IPS-20b (cell line): ENCODE measurements at regions not wholly inside any gene's neighbourhood (a gene's known extent, or its start where the extent isn't known, plus 50 kb on each side); places are given as distances from the start of the nearest gene placed in this dataset.

Experiments used
- H3K27ac ChIP-seq: one replicate; pipeline ENCODE4 v1.5.1; 2013; ENCODE audit warnings: low read length
- H3K27me3 ChIP-seq: 2 replicates; pipeline ENCODE4 v1.6.1; 2013; ENCODE audit warnings: mild to moderate bottlenecking, low read length, inconsistent platforms; ENCODE audit not compliant: insufficient read depth
- H3K36me3 ChIP-seq: 2 replicates; pipeline ENCODE4 v1.6.1; 2013; ENCODE audit warnings: low read depth, mild to moderate bottlenecking, inconsistent platforms, low read length, moderate library complexity; ENCODE audit not compliant: insufficient read depth
- H3K4me1 ChIP-seq: 2 replicates; pipeline ENCODE4 v1.6.1; 2013; ENCODE audit warnings: mild to moderate bottlenecking, control low read depth, inconsistent platforms, low read length, moderate library complexity; ENCODE audit not compliant: insufficient read depth
- H3K4me3 ChIP-seq: 2 replicates; pipeline ENCODE4 v1.5.1; 2013; ENCODE audit warnings: mild to moderate bottlenecking, low read length, inconsistent platforms
- H3K9ac ChIP-seq: 2 replicates; pipeline ENCODE4 v1.6.1; 2013; ENCODE audit warnings: low read depth, mild to moderate bottlenecking, inconsistent platforms, low read length, moderate library complexity
- H3K9me3 ChIP-seq: 2 replicates; pipeline ENCODE4 v1.6.1; 2013; ENCODE audit warnings: mild to moderate bottlenecking, low read depth, low read length, inconsistent platforms; ENCODE audit not compliant: insufficient read depth

- no peaks in the 10 kb centered on the region for H3K27me3 ChIP-seq
- H3K27ac ChIP-seq: no peak overlapping the region
- no peak overlapping the region for H3K9ac ChIP-seq
- H3K4me3 ChIP-seq: no peak overlapping the region
- H3K4me1 ChIP-seq: no peaks in the 10 kb centered on the region
- H3K9me3 ChIP-seq: peaks cover 33% of the 10 kb centered on the region
- H3K36me3 ChIP-seq: no peaks in the 10 kb centered on the region
Observed at GRCh38 chr6:49370518-49370917, 92.5 kb downstream of the MMUT start.

- Histone ChIP-seq H3K4me1 (no peaks in the 10 kb centered on the region), H3K9ac (no peak overlapping the region), H3K36me3 (no peaks in the 10 kb centered on the region), H3K27me3 (no peaks in the 10 kb centered on the region), H3K9me3 (peaks cover 47% of the 10 kb centered on the region), H3K27ac (no peak overlapping the region), H3K4me3 (no peak overlapping the region)
Observed at GRCh38 chr6:49366539-49366938, 96.5 kb downstream of the MMUT start.

GRCh38 chr6:49348561-49348960 is 114.5 kb downstream of the MMUT start:
- Histone ChIP-seq H3K9ac (no peak overlapping the region), H3K36me3 (no peaks in the 10 kb centered on the region), H3K27ac (no peak overlapping the region), H3K9me3 (no peaks in the 10 kb centered on the region), H3K4me1 (no peaks in the 10 kb centered on the region), H3K27me3 (no peaks in the 10 kb centered on the region), H3K4me3 (no peak overlapping the region)

- Histone ChIP-seq H3K27me3 (no peaks in the 10 kb centered on the region), H3K36me3 (no peaks in the 10 kb centered on the region), H3K9me3 (peaks cover 10% of the 10 kb centered on the region; the same call in 1 of the 2 replicates), H3K9ac (peak overlapping the region; percentile 66; the same call in 1 of the 2 replicates), H3K27ac (peak overlapping the region; percentile 68), H3K4me3 (peak overlapping the region; percentile 24; the same call in 1 of the 2 replicates), H3K4me1 (peaks cover 11% of the 10 kb centered on the region; the same call in 1 of the 2 replicates)
Observed at GRCh38 chr6:49342410-49342809, 120.6 kb downstream of the MMUT start.

- Histone ChIP-seq H3K27ac (peak overlapping the region; percentile 93), H3K27me3 (no peaks in the 10 kb centered on the region), H3K4me1 (peaks cover 11% of the 10 kb centered on the region; the same call in 1 of the 2 replicates), H3K4me3 (0 out of 2 replicates have a peak overlapping the region, but pooled peaks have one; percentile 23), H3K36me3 (no peaks in the 10 kb centered on the region), H3K9ac (peak overlapping the region; percentile 22; the same call in 1 of the 2 replicates), H3K9me3 (peaks cover 12% of the 10 kb centered on the region; the same call in 1 of the 2 replicates)
Observed at GRCh38 chr6:49341869-49342268, 121.2 kb downstream of the MMUT start.

GRCh38 chr6:49339096-49339495 is 124.0 kb downstream of the MMUT start:
- peaks cover 11% of the 10 kb centered on the region; the same call in 1 of the 2 replicates for H3K4me1 ChIP-seq
- 0 out of 2 replicates have a peak overlapping the region, but pooled peaks have one; percentile 13 for H3K4me3 ChIP-seq
- peaks cover 14% of the 10 kb centered on the region; the same call in 1 of the 2 replicates for H3K9me3 ChIP-seq
- no peak overlapping the region for H3K9ac ChIP-seq
- no peaks in the 10 kb centered on the region for H3K27me3 ChIP-seq
- peak overlapping the region; percentile 29 for H3K27ac ChIP-seq
- H3K36me3 ChIP-seq: no peaks in the 10 kb centered on the region

- H3K4me3 ChIP-seq: no peak overlapping the region; the same call in 1 of the 2 replicates
- H3K9me3 ChIP-seq: peaks cover 14% of the 10 kb centered on the region; the same call in 1 of the 2 replicates
- H3K9ac ChIP-seq: no peak overlapping the region
- no peak overlapping the region for H3K27ac ChIP-seq
- H3K27me3 ChIP-seq: no peaks in the 10 kb centered on the region
- H3K4me1 ChIP-seq: peaks cover 19% of the 10 kb centered on the region; the same call in 1 of the 2 replicates
- no peaks in the 10 kb centered on the region for H3K36me3 ChIP-seq
Observed at GRCh38 chr6:49336514-49337131, 126.4 kb downstream of the MMUT start.

GRCh38 chr6:49333345-49334125 is 129.5 kb downstream of the MMUT start:
- no peaks in the 10 kb centered on the region for H3K27me3 ChIP-seq
- H3K9me3 ChIP-seq: peaks cover 6% of the 10 kb centered on the region; the same call in 1 of the 2 replicates
- peaks cover 17% of the 10 kb centered on the region; the same call in 1 of the 2 replicates for H3K4me1 ChIP-seq
- no peak overlapping the region for H3K9ac ChIP-seq
- no peaks in the 10 kb centered on the region for H3K36me3 ChIP-seq
- no peak overlapping the region for H3K4me3 ChIP-seq
- no peak overlapping the region for H3K27ac ChIP-seq

GRCh38 chr6:49332781-49333180 is 130.3 kb downstream of the MMUT start:
- Histone ChIP-seq H3K36me3 (no peaks in the 10 kb centered on the region), H3K4me3 (0 out of 2 replicates have a peak overlapping the region, but pooled peaks have one; percentile 25), H3K27ac (no peak overlapping the region), H3K9ac (no peak overlapping the region), H3K9me3 (peaks cover 3% of the 10 kb centered on the region; the same call in 1 of the 2 replicates), H3K27me3 (no peaks in the 10 kb centered on the region), H3K4me1 (peaks cover 17% of the 10 kb centered on the region; the same call in 1 of the 2 replicates)

GRCh38 chr6:49329186-49329585 is 133.9 kb downstream of the MMUT start:
- H3K4me1 ChIP-seq: peaks cover 17% of the 10 kb centered on the region; the same call in 1 of the 2 replicates
- no peak overlapping the region for H3K4me3 ChIP-seq
- H3K9ac ChIP-seq: no peak overlapping the region
- H3K36me3 ChIP-seq: no peaks in the 10 kb centered on the region
- no peaks in the 10 kb centered on the region for H3K9me3 ChIP-seq
- no peak overlapping the region for H3K27ac ChIP-seq
- no peaks in the 10 kb centered on the region for H3K27me3 ChIP-seq

GRCh38 chr6:49328051-49328744 is 134.9 kb downstream of the MMUT start:
- Histone ChIP-seq H3K4me1 (peaks cover 13% of the 10 kb centered on the region; the same call in 1 of the 2 replicates), H3K9ac (no peak overlapping the region), H3K27ac (no peak overlapping the region), H3K4me3 (no peak overlapping the region), H3K36me3 (no peaks in the 10 kb centered on the region), H3K27me3 (no peaks in the 10 kb centered on the region), H3K9me3 (no peaks in the 10 kb centered on the region)
